ENCODE measurements at regions not wholly inside any gene's neighbourhood (a gene's known extent, or its start where the extent isn't known, plus 50 kb on each side); places are given as distances from the start of the nearest gene placed in this dataset.

DNA sequence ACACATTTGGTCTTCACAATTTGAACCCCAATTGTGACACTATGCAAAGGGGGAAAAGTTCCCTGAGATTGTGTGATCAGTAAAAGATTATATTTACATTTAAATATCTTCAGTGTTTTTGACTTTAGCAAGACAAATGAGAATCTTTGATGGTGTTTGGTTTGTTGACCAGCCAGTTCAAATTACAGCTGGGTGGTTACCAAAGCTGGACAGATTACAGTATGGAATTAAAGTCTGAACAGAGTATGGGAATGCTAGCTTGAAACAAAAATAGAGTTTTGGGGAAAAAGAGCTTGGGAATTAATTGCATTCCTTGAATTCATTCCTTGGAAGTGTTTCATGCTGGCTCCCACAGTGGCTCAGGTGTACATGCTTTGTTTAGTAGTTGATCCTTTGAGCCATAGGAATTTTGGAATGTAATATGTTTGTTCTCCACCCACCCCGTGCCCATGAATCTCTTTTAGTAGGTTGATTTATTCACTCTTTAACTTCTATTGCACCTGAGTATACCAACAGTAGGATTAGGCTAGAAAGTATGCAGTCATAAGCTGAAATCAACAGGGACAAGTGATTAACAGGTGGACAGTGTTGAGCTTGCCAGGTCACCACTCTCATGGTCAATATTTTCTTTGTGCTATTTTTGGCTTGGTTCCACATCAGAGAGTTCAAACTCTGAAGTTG is 81.1 kb upstream of the HELT start:
- H3K9me3 ChIP-seq (ENCODE audit: control insufficient read depth in 2 of 3, insufficient read depth in 1 of 3, low read length in 3 of 3) = no peaks in the 10 kb centered on the region
- TF ChIP-seq, protein P1, sequence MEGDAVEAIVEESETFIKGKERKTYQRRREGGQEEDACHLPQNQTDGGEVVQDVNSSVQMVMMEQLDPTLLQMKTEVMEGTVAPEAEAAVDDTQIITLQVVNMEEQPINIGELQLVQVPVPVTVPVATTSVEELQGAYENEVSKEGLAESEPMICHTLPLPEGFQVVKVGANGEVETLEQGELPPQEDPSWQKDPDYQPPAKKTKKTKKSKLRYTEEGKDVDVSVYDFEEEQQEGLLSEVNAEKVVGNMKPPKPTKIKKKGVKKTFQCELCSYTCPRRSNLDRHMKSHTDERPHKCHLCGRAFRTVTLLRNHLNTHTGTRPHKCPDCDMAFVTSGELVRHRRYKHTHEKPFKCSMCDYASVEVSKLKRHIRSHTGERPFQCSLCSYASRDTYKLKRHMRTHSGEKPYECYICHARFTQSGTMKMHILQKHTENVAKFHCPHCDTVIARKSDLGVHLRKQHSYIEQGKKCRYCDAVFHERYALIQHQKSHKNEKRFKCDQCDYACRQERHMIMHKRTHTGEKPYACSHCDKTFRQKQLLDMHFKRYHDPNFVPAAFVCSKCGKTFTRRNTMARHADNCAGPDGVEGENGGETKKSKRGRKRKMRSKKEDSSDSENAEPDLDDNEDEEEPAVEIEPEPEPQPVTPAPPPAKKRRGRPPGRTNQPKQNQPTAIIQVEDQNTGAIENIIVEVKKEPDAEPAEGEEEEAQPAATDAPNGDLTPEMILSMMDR (IDR thresholded peaks at IDR 0.05; ENCODE audit: borderline replicate concordance, extremely low read depth, insufficient read depth) = no peak
- H3K36me3 ChIP-seq (ENCODE audit: control insufficient read depth in 2 of 3, insufficient read depth in 3 of 3, low read length in 3 of 3) = no peaks in the 10 kb centered on the region
- H3K27ac ChIP-seq (ENCODE audit: low read depth in 2 of 2, low read length in 2 of 2) = no peak overlapping the region
- peaks cover 0 to 7% (median 0%) of the 10 kb centered on the region in 3 donors for H3K4me1 ChIP-seq (ENCODE audit: control insufficient read depth in 2 of 3, insufficient read depth in 2 of 3, low read depth in 1 of 3, low read length in 3 of 3)
- no peaks in the 10 kb centered on the region for H3K27me3 ChIP-seq (ENCODE audit: control insufficient read depth, insufficient read depth, low read length)
- H3K4me3 ChIP-seq (ENCODE audit: low read length in 3 of 3) = no peak overlapping the region
- intact Hi-C loops (cut with DNase I) = no loop called here
- H3K9ac ChIP-seq (ENCODE audit: low read length in 3 of 3) = no peak overlapping the region
- DNase-seq (peak in 3 of 5 donors; percentile 36 to 71 (median 65)), FAIRE-seq (no peak)

DNA sequence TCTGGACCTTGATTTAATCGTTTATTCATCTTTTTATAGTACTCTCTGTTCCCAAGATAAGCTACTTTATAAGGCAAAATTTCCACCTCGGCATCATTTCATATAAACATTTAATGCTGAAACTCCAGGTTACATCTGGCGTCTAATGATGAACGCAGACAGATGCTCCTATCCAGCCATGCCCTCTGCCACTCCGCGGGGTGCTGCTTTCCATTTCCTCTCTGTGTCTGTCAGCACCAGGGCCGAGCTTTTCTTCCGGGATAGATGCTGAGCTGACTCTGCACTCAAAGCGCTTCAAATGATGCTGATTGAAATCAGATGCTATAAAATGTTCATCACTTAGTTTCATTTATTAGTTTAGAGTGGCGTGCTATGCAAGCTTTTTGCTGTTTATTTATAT is 80.5 kb upstream of the HELT start:
- intact Hi-C loops (cut with DNase I) = no loop called here

DNA sequence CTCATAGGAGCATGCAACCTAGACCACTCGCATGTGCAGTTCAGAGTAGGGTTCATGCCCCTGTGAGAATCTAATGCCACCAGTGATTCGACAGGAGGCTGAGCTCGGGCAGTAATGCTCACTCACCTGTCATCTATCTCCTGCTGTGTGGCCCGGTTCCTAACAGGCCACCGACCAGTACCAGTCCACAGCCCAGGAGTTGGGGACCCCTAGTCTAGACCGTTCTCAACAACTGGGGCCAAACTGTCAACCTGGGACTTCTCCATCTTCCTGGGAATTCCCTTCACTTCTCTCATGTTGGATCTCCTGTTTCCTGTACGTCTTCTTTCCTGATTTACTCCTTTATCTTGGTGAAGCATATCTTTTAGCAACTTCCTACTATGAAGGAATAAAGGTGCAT is 79.4 kb upstream of the HELT start:
- H3K9me3 ChIP-seq (ENCODE audit: control insufficient read depth in 2 of 3, insufficient read depth in 1 of 3, low read length in 3 of 3) = no peaks in the 10 kb centered on the region
- no peak overlapping the region for H3K4me3 ChIP-seq (ENCODE audit: low read length in 3 of 3)
- FAIRE-seq (no peak), DNase-seq (no peak)
- TF ChIP-seq, protein P1 (IDR thresholded peaks at IDR 0.05; ENCODE audit: borderline replicate concordance, extremely low read depth, insufficient read depth) = no peak
- intact Hi-C loops (cut with DNase I) = no loop called here
- no peak overlapping the region for H3K9ac ChIP-seq (ENCODE audit: low read length in 3 of 3)
- no peak overlapping the region for H3K27ac ChIP-seq (ENCODE audit: low read depth in 2 of 2, low read length in 2 of 2)
- H3K27me3 ChIP-seq (ENCODE audit: control insufficient read depth, insufficient read depth, low read length) = no peaks in the 10 kb centered on the region
- peaks cover 0 to 7% (median 0%) of the 10 kb centered on the region in 3 donors for H3K4me1 ChIP-seq (ENCODE audit: control insufficient read depth in 2 of 3, insufficient read depth in 2 of 3, low read depth in 1 of 3, low read length in 3 of 3)
- H3K36me3 ChIP-seq (ENCODE audit: control insufficient read depth in 2 of 3, insufficient read depth in 3 of 3, low read length in 3 of 3) = no peaks in the 10 kb centered on the region

More for the DNA sequence above, 80.5 kb upstream of the HELT start:
- Histone ChIP-seq H3K4me3 (ENCODE audit: low read length in 3 of 3) (no peak overlapping the region), H3K27ac (ENCODE audit: low read depth in 2 of 2, low read length in 2 of 2) (no peak overlapping the region), H3K27me3 (ENCODE audit: control insufficient read depth, insufficient read depth, low read length) (no peaks in the 10 kb centered on the region), H3K9ac (ENCODE audit: low read length in 3 of 3) (no peak overlapping the region), H3K4me1 (ENCODE audit: control insufficient read depth in 2 of 3, insufficient read depth in 2 of 3, low read depth in 1 of 3, low read length in 3 of 3) (peaks cover 0 to 7% (median 0%) of the 10 kb centered on the region in 3 donors), H3K36me3 (ENCODE audit: control insufficient read depth in 2 of 3, insufficient read depth in 3 of 3, low read length in 3 of 3) (no peaks in the 10 kb centered on the region), H3K9me3 (ENCODE audit: control insufficient read depth in 2 of 3, insufficient read depth in 1 of 3, low read length in 3 of 3) (no peaks in the 10 kb centered on the region)
- TF ChIP-seq, protein P1 (IDR thresholded peaks at IDR 0.05; ENCODE audit: borderline replicate concordance, extremely low read depth, insufficient read depth) = no peak
- FAIRE-seq (no peak), DNase-seq (peak in 1 of 5 donors; percentile 9)

Measured in kidney (tissue), 13 donors.